OCI-LY3 (cell line): ENCODE measurements at regions not wholly inside any gene's neighbourhood (a gene's known extent, or its start where the extent isn't known, plus 50 kb on each side); places are given as distances from the start of the nearest gene placed in this dataset.
"Not testable (repeated sequence)": the region's sequence is repeated elsewhere in the genome, so short reads cannot be mapped to it uniquely, and the experiment has no call there.

Experiments used
- H2AFZ ChIP-seq: fragments of 200-600, 300-600 bp; shearing (Covaris generic); 2 replicates; pipeline ENCODE4 v1.6.0; 2014; ENCODE audit warnings: antibody characterized with exemption, low read depth, low read length
- H3K27ac ChIP-seq: fragments of 200-600, 300-600 bp; sonication (generic); 2 replicates; pipeline ENCODE4 v1.5.1; 2014; ENCODE audit warnings: mild to moderate bottlenecking, low read length, moderate library complexity, mixed read lengths
- H3K27me3 ChIP-seq: fragments of 200-600, 300-600 bp; sonication (generic); 2 replicates; pipeline ENCODE4 v1.6.1; 2014; ENCODE audit warnings: low read depth, low read length, mixed read lengths
- H3K36me3 ChIP-seq: fragments of 200-600, 300-600 bp; sonication (generic); replicated peaks from 2 replicates; pipeline ENCODE3; 2014; ENCODE audit warnings: low read depth, low read length, mixed read lengths
- H3K4me1 ChIP-seq: fragments of 300-600, 200-600 bp; sonication (generic); 2 replicates; pipeline ENCODE4 v1.6.1; 2014; ENCODE audit warnings: low read length, mixed read lengths
- H3K4me2 ChIP-seq: fragments of 200-600, 300-600 bp; sonication (generic); 2 replicates; pipeline ENCODE4 v1.6.1; 2014; ENCODE audit warnings: low read length, mixed read lengths
- H3K4me3 ChIP-seq: fragments of 300-600, 200-600 bp; sonication (generic); 2 replicates; pipeline ENCODE4 v1.5.1; 2014; ENCODE audit warnings: antibody characterized with exemption, mild to moderate bottlenecking, low read length, moderate library complexity
- H3K79me2 ChIP-seq: fragments of 300-600, 200-600 bp; shearing (Covaris generic); 2 replicates; pipeline ENCODE4 v1.6.1; 2014; ENCODE audit warnings: mild to moderate bottlenecking, low read length, mixed read lengths
- H3K9ac ChIP-seq: fragments of 300-600, 200-600 bp; shearing (Covaris generic); 2 replicates; pipeline ENCODE4 v1.6.0; 2014; ENCODE audit warnings: mild to moderate bottlenecking, low read length, moderate library complexity
- H3K9me3 ChIP-seq: fragments of 200-600, 300-600 bp; shearing (Covaris generic); 2 replicates; pipeline ENCODE4 v1.6.1; 2014; ENCODE audit warnings: low read length, mixed read lengths; ENCODE audit not compliant: insufficient read depth
- H4K20me1 ChIP-seq: fragments of 200-600, 300-600 bp; sonication (generic); 2 replicates; pipeline ENCODE4 v1.6.1; 2016; ENCODE audit warnings: low read length, mixed read lengths; ENCODE audit not compliant: insufficient read depth
- CTCF ChIP-seq: fragments of 200-600, 300-600 bp; sonication (generic); IDR thresholded peaks from 2 replicates; pipeline ENCODE4 v1.5.1; 2014; ENCODE audit warnings: antibody characterized with exemption, low read length, low read depth
- EZH2phosphoT487 ChIP-seq: fragments of 200-600 bp; shearing (Covaris generic); IDR thresholded peaks from 2 replicates; pipeline ENCODE4 v1.6.1; 2018; ENCODE audit warnings: antibody characterized with exemption, mixed run types, low read depth

GRCh38 chr12:72748971-72749370, 476.8 kb downstream of the TRHDE start:
- H2AFZ ChIP-seq, result no peak overlapping the region
- H4K20me1 ChIP-seq, result no peaks in the 10 kb centered on the region
- no peaks in the 10 kb centered on the region for H3K9me3 ChIP-seq
- H3K4me2 ChIP-seq, result no peak overlapping the region
- no peaks in the 10 kb centered on the region for H3K27me3 ChIP-seq
- H3K9ac ChIP-seq, result no peak overlapping the region
- TF ChIP-seq CTCF (no peak), EZH2phosphoT487 (no peak)
- H3K4me3 ChIP-seq, result no peak overlapping the region
- H3K27ac ChIP-seq, result no peak overlapping the region
- H3K79me2 ChIP-seq, result no peaks in the 10 kb centered on the region
- no peaks in the 10 kb centered on the region for H3K4me1 ChIP-seq
- no peaks in the 10 kb centered on the region for H3K36me3 ChIP-seq

GRCh38 chr12:72753571-72753970, 481.4 kb downstream of the TRHDE start:
- no peak overlapping the region for H3K4me3 ChIP-seq
- H3K4me1 ChIP-seq, result no peaks in the 10 kb centered on the region
- TF ChIP-seq CTCF (no peak), EZH2phosphoT487 (no peak)
- no peaks in the 10 kb centered on the region for H3K79me2 ChIP-seq
- H3K4me2 ChIP-seq, result no peak overlapping the region
- no peaks in the 10 kb centered on the region for H3K27me3 ChIP-seq
- H4K20me1 ChIP-seq, result no peaks in the 10 kb centered on the region
- H3K36me3 ChIP-seq, result no peaks in the 10 kb centered on the region
- H2AFZ ChIP-seq, result no peak overlapping the region
- H3K9me3 ChIP-seq, result no peaks in the 10 kb centered on the region
- no peak overlapping the region for H3K9ac ChIP-seq
- H3K27ac ChIP-seq, result no peak overlapping the region

- H3K79me2 ChIP-seq, H3K27me3 ChIP-seq, H3K36me3 ChIP-seq, H3K4me1 ChIP-seq, H3K27ac ChIP-seq, H3K4me3 ChIP-seq, H3K4me2 ChIP-seq, H3K9me3 ChIP-seq, H4K20me1 ChIP-seq, H2AFZ ChIP-seq, H3K9ac ChIP-seq: not testable (repeated sequence)
Observed at GRCh38 chr12:72754026-72754425, 481.9 kb downstream of the TRHDE start.

- Histone ChIP-seq H3K9me3 (no peaks in the 10 kb centered on the region), H3K27ac (no peak overlapping the region), H3K79me2 (no peaks in the 10 kb centered on the region), H4K20me1 (no peaks in the 10 kb centered on the region), H3K27me3 (no peaks in the 10 kb centered on the region), H3K4me3 (no peak overlapping the region), H3K4me2 (no peak overlapping the region), H3K9ac (no peak overlapping the region), H3K4me1 (no peaks in the 10 kb centered on the region), H3K36me3 (no peaks in the 10 kb centered on the region), H2AFZ (no peak overlapping the region)
- TF ChIP-seq CTCF (no peak), EZH2phosphoT487 (no peak)
Observed at GRCh38 chr12:72766517-72766916, 494.3 kb downstream of the TRHDE start.

GRCh38 chr12:72774023-72774422, 501.9 kb downstream of the TRHDE start:
- Histone ChIP-seq H3K9me3 (no peaks in the 10 kb centered on the region), H3K9ac (no peak overlapping the region), H3K79me2 (no peaks in the 10 kb centered on the region), H2AFZ (no peak overlapping the region), H3K4me2 (no peak overlapping the region), H3K4me3 (no peak overlapping the region), H3K27me3 (no peaks in the 10 kb centered on the region), H3K36me3 (no peaks in the 10 kb centered on the region), H4K20me1 (no peaks in the 10 kb centered on the region), H3K4me1 (no peaks in the 10 kb centered on the region), H3K27ac (no peak overlapping the region)
- TF ChIP-seq EZH2phosphoT487 (no peak), CTCF (no peak)
